ENCODE measurements at regions not wholly inside any gene's neighbourhood (a gene's known extent, or its start where the extent isn't known, plus 50 kb on each side); places are given as distances from the start of the nearest gene placed in this dataset.

- no peaks in the 10 kb centered on the region for H3K27me3 ChIP-seq (ENCODE audit: control insufficient read depth, insufficient read depth, low read length)
- POLR2A ChIA-PET: no interaction called here
- no TSS peak for BruUV-seq (replicated peaks)
- no peak overlapping the region for H3K4me3 ChIP-seq (ENCODE audit: low read depth in 2 of 2, low read length in 2 of 2)
- H3K36me3 ChIP-seq (ENCODE audit: control insufficient read depth, insufficient read depth, low read length): no peaks in the 10 kb centered on the region
- TF ChIP-seq SIN3A (IDR thresholded peaks at IDR 0.05; ENCODE audit: borderline replicate concordance, insufficient read depth, low read depth, low read length) (no peak), TCF7L2 (IDR thresholded peaks at IDR 0.05; ENCODE audit: low read depth, low read length) (no peak), REST (IDR thresholded peaks at IDR 0.05; ENCODE audit: insufficient read depth in 1 of 2, low read depth in 2 of 2, low read length in 1 of 2) (no peak), POLR2AphosphoS5 (IDR thresholded peaks at IDR 0.05; ENCODE audit: low read depth, low read length) (no peak)
- TF ChIP-seq, protein P1, sequence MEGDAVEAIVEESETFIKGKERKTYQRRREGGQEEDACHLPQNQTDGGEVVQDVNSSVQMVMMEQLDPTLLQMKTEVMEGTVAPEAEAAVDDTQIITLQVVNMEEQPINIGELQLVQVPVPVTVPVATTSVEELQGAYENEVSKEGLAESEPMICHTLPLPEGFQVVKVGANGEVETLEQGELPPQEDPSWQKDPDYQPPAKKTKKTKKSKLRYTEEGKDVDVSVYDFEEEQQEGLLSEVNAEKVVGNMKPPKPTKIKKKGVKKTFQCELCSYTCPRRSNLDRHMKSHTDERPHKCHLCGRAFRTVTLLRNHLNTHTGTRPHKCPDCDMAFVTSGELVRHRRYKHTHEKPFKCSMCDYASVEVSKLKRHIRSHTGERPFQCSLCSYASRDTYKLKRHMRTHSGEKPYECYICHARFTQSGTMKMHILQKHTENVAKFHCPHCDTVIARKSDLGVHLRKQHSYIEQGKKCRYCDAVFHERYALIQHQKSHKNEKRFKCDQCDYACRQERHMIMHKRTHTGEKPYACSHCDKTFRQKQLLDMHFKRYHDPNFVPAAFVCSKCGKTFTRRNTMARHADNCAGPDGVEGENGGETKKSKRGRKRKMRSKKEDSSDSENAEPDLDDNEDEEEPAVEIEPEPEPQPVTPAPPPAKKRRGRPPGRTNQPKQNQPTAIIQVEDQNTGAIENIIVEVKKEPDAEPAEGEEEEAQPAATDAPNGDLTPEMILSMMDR (IDR thresholded peaks at IDR 0.05): no peak
- H3K4me1 ChIP-seq (ENCODE audit: control insufficient read depth, insufficient read depth, low read length): no peaks in the 10 kb centered on the region
- ATAC-seq: no peak
- H3K9me3 ChIP-seq (ENCODE audit: control insufficient read depth, insufficient read depth, low read depth, low read length): no peaks in the 10 kb centered on the region
- H3K27ac ChIP-seq (ENCODE audit: low read length): no peak overlapping the region
- DNase-seq (ENCODE audit: low read depth, low spot score): no peak
- intact Hi-C loops (cut with micrococcal nuclease; ENCODE audit: unreplicated experiment): no loop called here
- CTCF ChIA-PET: interaction anchor here (0.6 kb wide), 2 partner anchors 54 to 185 kb away, joined by 3 read pairs; no protein-coding TSS in a partner anchor
- in situ Hi-C loops (cut with HindIII; ENCODE audit: low pct_unique_long_range_greater_than_20kb, low sequenced_read_pairs): no loop called here
Observed at GRCh38 chr16:58906981-58907715, 173.0 kb upstream of the GOT2 start.

DNA sequence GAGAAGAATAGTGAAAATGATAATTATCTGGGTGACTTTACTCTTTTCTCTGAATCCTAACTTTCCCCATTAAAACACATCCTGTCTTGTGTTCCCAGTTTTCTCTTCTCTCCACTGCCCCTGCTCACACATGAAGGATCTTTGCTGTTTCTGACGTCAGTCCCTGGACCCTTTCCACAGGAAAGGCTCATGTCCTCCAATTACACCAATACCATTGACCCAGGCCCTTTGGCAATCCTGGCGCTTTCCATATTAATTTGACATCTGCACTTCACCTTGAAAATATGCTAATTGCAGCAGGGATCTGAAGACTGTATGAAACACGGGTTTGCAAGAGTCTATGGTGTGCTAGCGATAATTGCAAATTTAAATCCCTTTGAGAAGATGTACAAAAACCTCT is 170.2 kb upstream of the GOT2 start:
- ChIA-PET POLR2A (no interaction called here), CTCF (no interaction called here)
- no TSS peak for BruUV-seq (replicated peaks)
- DNase-seq (ENCODE audit: low read depth, low spot score) (no peak), ATAC-seq (no peak)
- Histone ChIP-seq H3K36me3 (ENCODE audit: control insufficient read depth, insufficient read depth, low read length) (no peaks in the 10 kb centered on the region), H3K27ac (ENCODE audit: low read length) (no peak overlapping the region), H3K27me3 (ENCODE audit: control insufficient read depth, insufficient read depth, low read length) (no peaks in the 10 kb centered on the region), H3K4me3 (ENCODE audit: low read depth in 2 of 2, low read length in 2 of 2) (no peak overlapping the region), H3K4me1 (ENCODE audit: control insufficient read depth, insufficient read depth, low read length) (no peaks in the 10 kb centered on the region), H3K9me3 (ENCODE audit: control insufficient read depth, insufficient read depth, low read depth, low read length) (no peaks in the 10 kb centered on the region)
- TF ChIP-seq, protein P1 (IDR thresholded peaks at IDR 0.05): no peak
- TF ChIP-seq SIN3A (IDR thresholded peaks at IDR 0.05; ENCODE audit: borderline replicate concordance, insufficient read depth, low read depth, low read length) (no peak), POLR2AphosphoS5 (IDR thresholded peaks at IDR 0.05; ENCODE audit: low read depth, low read length) (no peak)
- intact Hi-C loops (cut with micrococcal nuclease; ENCODE audit: unreplicated experiment): no loop called here
- in situ Hi-C loops (cut with HindIII; ENCODE audit: low pct_unique_long_range_greater_than_20kb, low sequenced_read_pairs): no loop called here

Measured in Panc1 (cell line).